ENCODE measurements at regions not wholly inside any gene's neighbourhood (a gene's known extent, or its start where the extent isn't known, plus 50 kb on each side); places are given as distances from the start of the nearest gene placed in this dataset.

DNA sequence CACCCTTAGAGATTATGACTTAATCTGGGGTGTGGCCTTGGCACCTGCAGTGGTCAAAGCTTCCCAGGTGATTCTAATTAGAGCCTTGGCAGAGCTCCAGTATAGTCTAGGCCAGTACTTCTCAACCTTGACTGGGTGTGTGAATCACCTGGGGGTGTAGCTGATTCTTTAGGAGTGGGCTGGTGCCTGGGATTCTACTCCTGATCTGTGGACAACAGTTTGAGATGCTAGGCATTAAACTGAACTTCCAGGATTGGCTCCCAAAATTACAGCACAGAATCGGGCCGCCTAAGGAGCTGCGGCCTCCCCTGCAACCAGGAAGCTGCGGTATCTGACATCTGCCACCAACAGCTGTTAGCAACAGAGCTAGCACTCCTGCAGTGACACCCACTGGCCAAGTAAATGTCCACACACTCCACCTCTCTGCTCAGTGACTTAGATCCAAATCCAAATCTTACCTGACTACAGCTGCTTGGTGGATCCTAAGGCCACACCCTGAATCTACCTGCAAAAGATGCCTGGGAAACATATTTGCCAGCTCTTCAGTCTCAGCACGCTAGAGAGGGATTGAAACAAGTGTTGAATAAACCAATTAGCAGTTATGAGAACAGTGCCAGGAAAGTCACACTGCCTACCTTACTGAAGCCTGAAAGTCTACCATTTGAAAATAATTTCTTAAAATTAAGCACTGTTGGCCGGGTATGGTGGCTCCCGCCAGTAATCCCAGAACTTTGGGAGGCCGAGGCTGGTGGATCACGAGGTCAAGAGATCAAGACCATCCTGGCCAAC, 126.7 kb downstream of the UNC5CL start (continued):
- TF ChIP-seq, protein P1, sequence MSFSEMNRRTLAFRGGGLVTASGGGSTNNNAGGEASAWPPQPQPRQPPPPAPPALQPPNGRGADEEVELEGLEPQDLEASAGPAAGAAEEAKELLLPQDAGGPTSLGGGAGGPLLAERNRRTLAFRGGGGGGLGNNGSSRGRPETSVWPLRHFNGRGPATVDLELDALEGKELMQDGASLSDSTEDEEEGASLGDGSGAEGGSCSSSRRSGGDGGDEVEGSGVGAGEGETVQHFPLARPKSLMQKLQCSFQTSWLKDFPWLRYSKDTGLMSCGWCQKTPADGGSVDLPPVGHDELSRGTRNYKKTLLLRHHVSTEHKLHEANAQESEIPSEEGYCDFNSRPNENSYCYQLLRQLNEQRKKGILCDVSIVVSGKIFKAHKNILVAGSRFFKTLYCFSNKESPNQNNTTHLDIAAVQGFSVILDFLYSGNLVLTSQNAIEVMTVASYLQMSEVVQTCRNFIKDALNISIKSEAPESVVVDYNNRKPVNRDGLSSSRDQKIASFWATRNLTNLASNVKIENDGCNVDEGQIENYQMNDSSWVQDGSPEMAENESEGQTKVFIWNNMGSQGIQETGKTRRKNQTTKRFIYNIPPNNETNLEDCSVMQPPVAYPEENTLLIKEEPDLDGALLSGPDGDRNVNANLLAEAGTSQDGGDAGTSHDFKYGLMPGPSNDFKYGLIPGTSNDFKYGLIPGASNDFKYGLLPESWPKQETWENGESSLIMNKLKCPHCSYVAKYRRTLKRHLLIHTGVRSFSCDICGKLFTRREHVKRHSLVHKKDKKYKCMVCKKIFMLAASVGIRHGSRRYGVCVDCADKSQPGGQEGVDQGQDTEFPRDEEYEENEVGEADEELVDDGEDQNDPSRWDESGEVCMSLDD (CRISPR knock-in tag; IDR thresholded peaks at IDR 0.05; ENCODE audit: borderline replicate concordance) = 0 out of 2 replicates have a peak, but pooled peaks have one; percentile 27
- TF ChIP-seq ARNTL (CRISPR knock-in tag; IDR thresholded peaks at IDR 0.05) = no peak
- TF ChIP-seq MIER3 (CRISPR knock-in tag; IDR thresholded peaks at IDR 0.05; ENCODE audit: borderline replicate concordance) = peak; percentile 52; the same call in 1 of the 2 replicates
- TF ChIP-seq ZNF644 (CRISPR knock-in tag; IDR thresholded peaks at IDR 0.05; ENCODE audit: low read depth) = peak; percentile 84
- TF ChIP-seq FOXA3 (CRISPR knock-in tag; IDR thresholded peaks at IDR 0.05) = peak; percentile 38
- 0 out of 2 replicates have a peak, but pooled peaks have one; percentile 6 for TF ChIP-seq ZNF629 (CRISPR knock-in tag; conservative IDR thresholded peaks at IDR 0.05)
- TF ChIP-seq, protein P2, sequence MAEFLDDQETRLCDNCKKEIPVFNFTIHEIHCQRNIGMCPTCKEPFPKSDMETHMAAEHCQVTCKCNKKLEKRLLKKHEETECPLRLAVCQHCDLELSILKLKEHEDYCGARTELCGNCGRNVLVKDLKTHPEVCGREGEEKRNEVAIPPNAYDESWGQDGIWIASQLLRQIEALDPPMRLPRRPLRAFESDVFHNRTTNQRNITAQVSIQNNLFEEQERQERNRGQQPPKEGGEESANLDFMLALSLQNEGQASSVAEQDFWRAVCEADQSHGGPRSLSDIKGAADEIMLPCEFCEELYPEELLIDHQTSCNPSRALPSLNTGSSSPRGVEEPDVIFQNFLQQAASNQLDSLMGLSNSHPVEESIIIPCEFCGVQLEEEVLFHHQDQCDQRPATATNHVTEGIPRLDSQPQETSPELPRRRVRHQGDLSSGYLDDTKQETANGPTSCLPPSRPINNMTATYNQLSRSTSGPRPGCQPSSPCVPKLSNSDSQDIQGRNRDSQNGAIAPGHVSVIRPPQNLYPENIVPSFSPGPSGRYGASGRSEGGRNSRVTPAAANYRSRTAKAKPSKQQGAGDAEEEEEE (CRISPR knock-in tag; IDR thresholded peaks at IDR 0.05; ENCODE audit: borderline replicate concordance) = peak; percentile 76; the same call in 1 of the 2 replicates
- TF ChIP-seq ZBTB38 (CRISPR knock-in tag; IDR thresholded peaks at IDR 0.05) = 0 out of 2 replicates have a peak, but pooled peaks have one; percentile 41
- 0 out of 2 replicates have a peak, but pooled peaks have one; percentile 33 for TF ChIP-seq ZNF335 (CRISPR knock-in tag; IDR thresholded peaks at IDR 0.05)
- TF ChIP-seq ZNF614 (CRISPR knock-in tag; IDR thresholded peaks at IDR 0.05; ENCODE audit: borderline replicate concordance) = peak; percentile 60; the same call in 1 of the 2 replicates
- no peak for TF ChIP-seq MIXL1 (CRISPR knock-in tag; IDR thresholded peaks at IDR 0.05)
- TF ChIP-seq, protein P3, sequence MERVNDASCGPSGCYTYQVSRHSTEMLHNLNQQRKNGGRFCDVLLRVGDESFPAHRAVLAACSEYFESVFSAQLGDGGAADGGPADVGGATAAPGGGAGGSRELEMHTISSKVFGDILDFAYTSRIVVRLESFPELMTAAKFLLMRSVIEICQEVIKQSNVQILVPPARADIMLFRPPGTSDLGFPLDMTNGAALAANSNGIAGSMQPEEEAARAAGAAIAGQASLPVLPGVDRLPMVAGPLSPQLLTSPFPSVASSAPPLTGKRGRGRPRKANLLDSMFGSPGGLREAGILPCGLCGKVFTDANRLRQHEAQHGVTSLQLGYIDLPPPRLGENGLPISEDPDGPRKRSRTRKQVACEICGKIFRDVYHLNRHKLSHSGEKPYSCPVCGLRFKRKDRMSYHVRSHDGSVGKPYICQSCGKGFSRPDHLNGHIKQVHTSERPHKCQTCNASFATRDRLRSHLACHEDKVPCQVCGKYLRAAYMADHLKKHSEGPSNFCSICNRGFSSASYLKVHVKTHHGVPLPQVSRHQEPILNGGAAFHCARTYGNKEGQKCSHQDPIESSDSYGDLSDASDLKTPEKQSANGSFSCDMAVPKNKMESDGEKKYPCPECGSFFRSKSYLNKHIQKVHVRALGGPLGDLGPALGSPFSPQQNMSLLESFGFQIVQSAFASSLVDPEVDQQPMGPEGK (CRISPR knock-in tag; IDR thresholded peaks at IDR 0.05) = peak; percentile 35; the same call in 1 of the 2 replicates
- no peak for TF ChIP-seq ZNF703 (CRISPR knock-in tag; IDR thresholded peaks at IDR 0.05; ENCODE audit: borderline replicate concordance)
- TF ChIP-seq, protein P4, sequence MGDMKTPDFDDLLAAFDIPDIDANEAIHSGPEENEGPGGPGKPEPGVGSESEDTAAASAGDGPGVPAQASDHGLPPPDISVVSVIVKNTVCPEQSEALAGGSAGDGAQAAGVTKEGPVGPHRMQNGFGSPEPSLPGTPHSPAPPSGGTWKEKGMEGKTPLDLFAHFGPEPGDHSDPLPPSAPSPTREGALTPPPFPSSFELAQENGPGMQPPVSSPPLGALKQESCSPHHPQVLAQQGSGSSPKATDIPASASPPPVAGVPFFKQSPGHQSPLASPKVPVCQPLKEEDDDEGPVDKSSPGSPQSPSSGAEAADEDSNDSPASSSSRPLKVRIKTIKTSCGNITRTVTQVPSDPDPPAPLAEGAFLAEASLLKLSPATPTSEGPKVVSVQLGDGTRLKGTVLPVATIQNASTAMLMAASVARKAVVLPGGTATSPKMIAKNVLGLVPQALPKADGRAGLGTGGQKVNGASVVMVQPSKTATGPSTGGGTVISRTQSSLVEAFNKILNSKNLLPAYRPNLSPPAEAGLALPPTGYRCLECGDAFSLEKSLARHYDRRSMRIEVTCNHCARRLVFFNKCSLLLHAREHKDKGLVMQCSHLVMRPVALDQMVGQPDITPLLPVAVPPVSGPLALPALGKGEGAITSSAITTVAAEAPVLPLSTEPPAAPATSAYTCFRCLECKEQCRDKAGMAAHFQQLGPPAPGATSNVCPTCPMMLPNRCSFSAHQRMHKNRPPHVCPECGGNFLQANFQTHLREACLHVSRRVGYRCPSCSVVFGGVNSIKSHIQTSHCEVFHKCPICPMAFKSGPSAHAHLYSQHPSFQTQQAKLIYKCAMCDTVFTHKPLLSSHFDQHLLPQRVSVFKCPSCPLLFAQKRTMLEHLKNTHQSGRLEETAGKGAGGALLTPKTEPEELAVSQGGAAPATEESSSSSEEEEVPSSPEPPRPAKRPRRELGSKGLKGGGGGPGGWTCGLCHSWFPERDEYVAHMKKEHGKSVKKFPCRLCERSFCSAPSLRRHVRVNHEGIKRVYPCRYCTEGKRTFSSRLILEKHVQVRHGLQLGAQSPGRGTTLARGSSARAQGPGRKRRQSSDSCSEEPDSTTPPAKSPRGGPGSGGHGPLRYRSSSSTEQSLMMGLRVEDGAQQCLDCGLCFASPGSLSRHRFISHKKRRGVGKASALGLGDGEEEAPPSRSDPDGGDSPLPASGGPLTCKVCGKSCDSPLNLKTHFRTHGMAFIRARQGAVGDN (CRISPR knock-in tag; IDR thresholded peaks at IDR 0.05) = 0 out of 2 replicates have a peak, but pooled peaks have one; percentile 25
- no peak for TF ChIP-seq WIZ (CRISPR knock-in tag; IDR thresholded peaks at IDR 0.05)
- no peak for TF ChIP-seq NFRKB (IDR thresholded peaks at IDR 0.05)
- peak; percentile 7; the same call in 1 of the 2 replicates for TF ChIP-seq SP5 (CRISPR knock-in tag; IDR thresholded peaks at IDR 0.05; ENCODE audit: borderline replicate concordance, low read depth)
- TF ChIP-seq TCF7L2 (IDR thresholded peaks at IDR 0.05; ENCODE audit: low read depth, low read length) = no peak
